Neuronal stem cell (in vitro differentiated cells): ENCODE measurements at regions not wholly inside any gene's neighbourhood (a gene's known extent, or its start where the extent isn't known, plus 50 kb on each side); places are given as distances from the start of the nearest gene placed in this dataset.

ENCODE experiments used
- DNase-seq: peaks from one replicate; pipeline ENCODE4 v3.0.0-alpha.2; 2013; ENCODE audit warnings: low spot score
- H2AFZ ChIP-seq: one replicate; pipeline ENCODE4 v1.6.1; 2013; ENCODE audit warnings: mild to moderate bottlenecking, low read length, inconsistent platforms
- H2AK5ac ChIP-seq: 2 replicates; pipeline ENCODE4 v1.6.1; 2013; ENCODE audit warnings: low read depth, mild to moderate bottlenecking, inconsistent platforms, low read length, moderate library complexity, mixed read lengths
- H2BK120ac ChIP-seq: 2 replicates; pipeline ENCODE4 v1.6.1; 2013; ENCODE audit warnings: low read depth, mild to moderate bottlenecking, inconsistent platforms, low read length, moderate library complexity, mixed read lengths
- H2BK12ac ChIP-seq: one replicate; pipeline ENCODE4 v1.6.1; 2013; ENCODE audit warnings: low read length, inconsistent platforms
- H2BK15ac ChIP-seq: 2 replicates; pipeline ENCODE4 v1.6.1; 2013; ENCODE audit warnings: mild to moderate bottlenecking, low read length, inconsistent platforms, mixed read lengths
- H2BK5ac ChIP-seq: one replicate; pipeline ENCODE4 v1.6.1; 2013; ENCODE audit warnings: inconsistent platforms, mild to moderate bottlenecking, low read length, moderate library complexity
- H3K14ac ChIP-seq: one replicate; pipeline ENCODE4 v1.6.1; 2013; ENCODE audit warnings: low read length, inconsistent platforms
- H3K18ac ChIP-seq: 2 replicates; pipeline ENCODE4 v1.6.1; 2013; ENCODE audit warnings: low read length, inconsistent platforms
- H3K23ac ChIP-seq: 2 replicates; pipeline ENCODE4 v1.6.1; 2013; ENCODE audit warnings: low read depth, mild to moderate bottlenecking, mixed read lengths, low read length, inconsistent platforms; ENCODE audit not compliant: poor library complexity
- H3K27ac ChIP-seq: replicated peaks from 3 replicates; pipeline ENCODE4 v1.5.1; 2013; ENCODE audit warnings: low read length, inconsistent platforms
- H3K27me3 ChIP-seq, 3 experiments: 2 replicates each; pipeline ENCODE4 v1.6.1; 2013; ENCODE audit warnings: low read length in 3 of 3, mild to moderate bottlenecking in 2 of 3, inconsistent platforms in 1 of 3, low read depth in 1 of 3, mixed read lengths in 1 of 3, moderate library complexity in 1 of 3; ENCODE audit not compliant: control insufficient read depth in 3 of 3, insufficient read depth in 3 of 3
- H3K36me3 ChIP-seq, 2 donors: replicated peaks in 1 of 2; 2 replicates each; pipeline ENCODE4 v1.6.1; 2013; ENCODE audit warnings: low read length in 2 of 2; ENCODE audit not compliant: control insufficient read depth in 2 of 2, insufficient read depth in 2 of 2
- H3K4ac ChIP-seq: 2 replicates; pipeline ENCODE4 v1.6.1; 2013; ENCODE audit warnings: inconsistent platforms, mild to moderate bottlenecking, low read length, moderate library complexity
- H3K4me1 ChIP-seq, 2 donors: 1 replicate in 1 of 2; 2 replicates in 1 of 2; pipeline ENCODE4 v1.6.1; 2013; ENCODE audit warnings: low read length in 2 of 2, low read depth in 1 of 2; ENCODE audit not compliant: control insufficient read depth in 2 of 2, insufficient read depth in 1 of 2
- H3K4me2 ChIP-seq: one replicate; pipeline ENCODE4 v1.6.1; 2013; ENCODE audit warnings: mild to moderate bottlenecking, low read length, inconsistent platforms; ENCODE audit not compliant: insufficient read depth, poor library complexity, severe bottlenecking
- H3K4me3 ChIP-seq, 2 donors: 2 replicates each; pipeline ENCODE4 v1.5.1; 2013; ENCODE audit warnings: low read length in 2 of 2, mild to moderate bottlenecking in 2 of 2, inconsistent platforms in 1 of 2, moderate library complexity in 1 of 2
- H3K79me1 ChIP-seq: one replicate; pipeline ENCODE4 v1.6.1; 2013; ENCODE audit warnings: low read depth, mild to moderate bottlenecking, inconsistent platforms, low read length, moderate library complexity
- H3K9ac ChIP-seq: one replicate; pipeline ENCODE4 v1.6.1; 2013; ENCODE audit warnings: mild to moderate bottlenecking, low read depth, low read length, inconsistent platforms; ENCODE audit not compliant: poor library complexity
- H3K9me3 ChIP-seq, 2 donors: replicated peaks in 1 of 2; 2 replicates each; pipeline versions ENCODE3 to v1.6.1; 2013; ENCODE audit warnings: low read length in 2 of 2, mild to moderate bottlenecking in 2 of 2, inconsistent platforms in 1 of 2, low read depth in 1 of 2, mixed read lengths in 1 of 2, moderate library complexity in 1 of 2; ENCODE audit not compliant: control insufficient read depth in 2 of 2, insufficient read depth in 1 of 2
- H4K8ac ChIP-seq: one replicate; pipeline ENCODE4 v1.6.1; 2013; ENCODE audit warnings: low read depth, mild to moderate bottlenecking, inconsistent platforms, low read length, moderate library complexity
- H4K91ac ChIP-seq: one replicate; pipeline ENCODE4 v1.6.1; 2013; ENCODE audit warnings: low read length, low read depth, mild to moderate bottlenecking, inconsistent platforms; ENCODE audit not compliant: poor library complexity
- WGBS, 2 donors: extraction: QIAGEN DNeasy Blood & Tissue Kit; methylation state at CpG; one replicate each; pipeline ENCODE4 v1.1.7; 2013; ENCODE audit warnings: missing lambda C conversion rate in 2 of 2, mixed read lengths in 1 of 2; ENCODE audit not compliant: insufficient read length in 2 of 2, insufficient replicate concordance in 1 of 2; ENCODE audit errors: extremely low coverage in 2 of 2; 5-methylcytosine and 5-hydroxymethylcytosine counted together

DNA sequence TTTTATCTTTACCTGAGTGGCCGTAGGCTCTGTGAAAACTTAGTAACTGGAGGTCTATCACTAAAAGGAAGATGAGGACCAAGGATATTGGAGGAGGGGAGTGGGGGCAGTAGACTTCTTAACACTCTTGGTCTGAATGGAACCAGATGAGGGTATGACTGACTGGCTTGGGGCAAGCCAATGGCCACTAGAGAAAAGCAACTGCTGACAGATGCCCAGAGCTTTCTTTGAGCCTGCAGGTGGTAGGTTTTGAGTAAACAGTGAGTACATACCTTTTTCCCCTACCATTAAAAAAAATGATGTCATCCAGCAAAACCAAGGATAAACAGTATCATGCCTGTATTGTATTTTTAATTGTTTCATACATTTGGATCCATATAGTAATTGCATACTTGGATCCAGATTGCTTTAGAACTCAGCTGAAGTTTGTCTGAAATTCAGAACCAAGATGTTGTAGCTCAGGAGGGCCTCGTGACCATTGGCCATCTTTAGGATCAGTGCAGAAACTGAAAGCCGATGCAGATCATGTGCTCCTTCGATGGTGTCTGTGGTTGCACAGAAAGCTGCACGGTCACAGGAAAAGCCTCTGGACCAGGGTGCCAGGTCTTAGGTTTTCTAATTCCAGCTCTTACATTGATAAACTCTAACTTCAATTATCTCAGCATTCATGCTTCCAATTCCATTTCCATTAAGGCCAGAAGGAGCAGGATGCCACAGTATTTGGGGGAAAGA lies 131.0 kb downstream of the PDGFRA start:
- Histone ChIP-seq H4K8ac (no peak overlapping the region), H2BK120ac (no peak overlapping the region), H3K18ac (no peak overlapping the region), H3K27me3 (no peaks in the 10 kb centered on the region), H3K4me2 (no peak overlapping the region), H3K9me3 (no peaks in the 10 kb centered on the region), H3K4me1 (no peaks in the 10 kb centered on the region), H3K4me3 (no peak overlapping the region), H3K79me1 (no peaks in the 10 kb centered on the region), H2BK15ac (no peak overlapping the region), H3K36me3 (no peaks in the 10 kb centered on the region), H3K23ac (no peak overlapping the region), H3K9ac (no peak overlapping the region), H2AK5ac (no peak overlapping the region), H3K27ac (no peak overlapping the region), H4K91ac (no peak overlapping the region), H3K14ac (no peak overlapping the region), H2BK5ac (no peak overlapping the region), H3K4ac (no peak overlapping the region), H2BK12ac (no peak overlapping the region), H2AFZ (no peak overlapping the region)
- no CpG with 5 or more reads among the region's 5 CpGs for WGBS, 2 donors
- DNase-seq: no peak

DNA sequence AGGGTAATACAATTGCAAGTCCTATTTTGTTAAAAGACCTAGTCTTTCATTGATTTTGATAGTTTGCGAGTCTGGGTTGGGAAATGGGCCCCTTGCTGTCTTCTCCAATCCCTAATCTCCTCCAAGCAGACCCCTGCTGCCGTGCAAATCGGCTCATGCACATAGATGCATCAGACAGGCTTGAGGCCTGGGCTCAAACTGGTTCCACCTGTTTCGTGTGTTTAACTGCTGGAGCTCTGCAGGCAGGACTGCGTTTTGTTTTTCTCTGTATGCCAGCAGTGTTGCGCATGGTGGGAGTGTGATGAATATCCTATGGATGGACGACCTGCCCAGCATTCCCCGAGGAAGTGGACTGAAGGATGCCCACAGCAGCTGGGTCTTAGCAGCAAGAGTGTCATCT lies 133.9 kb downstream of the PDGFRA start:
- Histone ChIP-seq H3K9ac (no peak overlapping the region), H4K91ac (no peak overlapping the region), H2BK5ac (no peak overlapping the region), H3K14ac (no peak overlapping the region), H3K36me3 (no peaks in the 10 kb centered on the region), H3K27ac (no peak overlapping the region), H3K27me3 (no peaks in the 10 kb centered on the region), H3K4me1 (no peaks in the 10 kb centered on the region), H3K18ac (no peak overlapping the region), H2BK15ac (no peak overlapping the region), H3K9me3 (no peaks in the 10 kb centered on the region), H3K4ac (no peak overlapping the region), H2BK12ac (no peak overlapping the region), H2AK5ac (no peak overlapping the region), H3K4me3 (no peak overlapping the region), H3K4me2 (no peak overlapping the region), H3K23ac (no peak overlapping the region), H4K8ac (no peak overlapping the region), H2AFZ (no peak overlapping the region), H2BK120ac (no peak overlapping the region), H3K79me1 (no peaks in the 10 kb centered on the region)
- no peak for DNase-seq
- WGBS, 2 donors: no CpG with 5 or more reads among the region's 8 CpGs

DNA sequence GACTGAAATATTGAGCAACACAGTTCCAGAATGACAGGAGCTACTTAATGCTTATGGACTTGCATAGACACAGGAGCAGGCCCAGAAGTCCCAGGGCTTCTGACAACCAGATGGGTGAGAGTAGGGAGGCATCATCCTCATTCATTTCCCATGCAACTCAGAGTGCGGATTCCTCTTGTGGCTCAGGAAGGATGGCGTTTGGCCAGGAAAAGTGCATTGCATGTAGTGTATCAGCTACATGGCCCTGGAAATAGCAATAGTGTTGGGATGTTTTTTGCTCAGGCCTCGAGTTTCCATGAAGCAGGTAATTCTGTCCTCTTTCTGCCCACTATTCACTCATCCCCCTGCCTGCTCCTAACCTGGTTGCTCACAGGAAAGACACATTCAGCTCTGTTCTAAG lies 136.6 kb downstream of the PDGFRA start:
- Histone ChIP-seq H2AK5ac (no peak overlapping the region), H2BK15ac (no peak overlapping the region), H2BK5ac (no peak overlapping the region), H2BK120ac (no peak overlapping the region), H3K9ac (no peak overlapping the region), H3K23ac (no peak overlapping the region), H3K27me3 (no peaks in the 10 kb centered on the region), H4K8ac (no peak overlapping the region), H3K4me2 (no peak overlapping the region), H2BK12ac (no peak overlapping the region), H3K36me3 (no peaks in the 10 kb centered on the region), H3K27ac (no peak overlapping the region), H3K4ac (no peak overlapping the region), H2AFZ (no peak overlapping the region), H3K9me3 (no peaks in the 10 kb centered on the region), H3K79me1 (no peaks in the 10 kb centered on the region), H3K18ac (no peak overlapping the region), H3K14ac (no peak overlapping the region), H4K91ac (no peak overlapping the region), H3K4me3 (no peak overlapping the region), H3K4me1 (no peaks in the 10 kb centered on the region)
- WGBS, 2 donors: no CpG with 5 or more reads among the region's 3 CpGs
- DNase-seq: no peak

DNA sequence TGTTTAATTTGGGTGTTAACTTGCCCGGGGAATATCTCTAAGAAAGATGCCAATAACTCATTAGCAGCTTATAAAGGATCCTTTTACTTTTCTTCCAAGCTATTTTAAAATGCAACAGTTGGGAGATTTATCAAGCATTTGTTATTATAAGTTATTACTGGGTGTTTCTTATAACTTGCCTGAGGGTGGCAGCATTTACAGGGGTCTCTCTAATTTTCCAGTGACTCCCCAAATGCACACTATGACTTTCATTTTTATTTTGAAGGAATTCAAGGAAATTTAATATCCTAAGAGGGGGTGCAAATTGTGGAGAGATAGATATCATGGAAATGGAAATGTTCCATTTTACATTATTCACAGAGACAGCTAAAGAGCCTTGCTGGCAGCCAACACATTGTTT lies 138.0 kb downstream of the PDGFRA start:
- no peak overlapping the region for H2BK12ac ChIP-seq
- H3K14ac ChIP-seq: no peak overlapping the region
- no peak overlapping the region for H3K4ac ChIP-seq
- H3K27ac ChIP-seq: no peak overlapping the region
- no peak overlapping the region for H2BK15ac ChIP-seq
- H4K91ac ChIP-seq: no peak overlapping the region
- H3K4me1 ChIP-seq: peaks cover 0 to 2% of the 10 kb centered on the region in 2 donors
- no peaks in the 10 kb centered on the region for H3K27me3 ChIP-seq
- no peak overlapping the region for H3K18ac ChIP-seq
- H3K36me3 ChIP-seq: no peaks in the 10 kb centered on the region
- no CpG with 5 or more reads among the region's 1 CpG for WGBS, 2 donors
- DNase-seq: no peak
- H4K8ac ChIP-seq: no peak overlapping the region
- no peak overlapping the region for H2BK120ac ChIP-seq
- no peak overlapping the region for H2BK5ac ChIP-seq
- no peak overlapping the region for H2AFZ ChIP-seq
- H3K4me3 ChIP-seq: no peak overlapping the region
- H2AK5ac ChIP-seq: no peak overlapping the region
- H3K4me2 ChIP-seq: no peak overlapping the region
- H3K9ac ChIP-seq: no peak overlapping the region
- H3K23ac ChIP-seq: no peak overlapping the region
- no peaks in the 10 kb centered on the region for H3K9me3 ChIP-seq
- no peaks in the 10 kb centered on the region for H3K79me1 ChIP-seq
